Gastrocnemius medialis (tissue), 4 donors: ENCODE measurements at regions not wholly inside any gene's neighbourhood (a gene's known extent, or its start where the extent isn't known, plus 50 kb on each side); places are given as distances from the start of the nearest gene placed in this dataset.

Experiments
- ATAC-seq, 2 donors: fragments of 150-250 bp; one replicate each; pipeline ENCODE4 v1.9.1; 2016
- DNase-seq, 2 donors: peaks; one replicate each; pipeline ENCODE4 v3.0.0-alpha.2; 2019
- H3K27ac ChIP-seq, 4 donors: fragments of 200-600 bp; sonication (generic); 1 replicate in 1 of 4; 2 replicates in 3 of 4; pipeline ENCODE4 v1.5.1; 2016 to 2018; ENCODE audit warnings: mild to moderate bottlenecking in 2 of 4, moderate library complexity in 1 of 4
- H3K27me3 ChIP-seq, 3 donors: fragments of 200-600 bp; sonication (generic) in 2 of 3; 1 replicate in 1 of 3; 2 replicates in 2 of 3; pipeline versions ENCODE4 v1.5.1 to v1.6.0; 2016 to 2019; ENCODE audit warnings: mild to moderate bottlenecking in 1 of 3, moderate library complexity in 1 of 3
- H3K36me3 ChIP-seq, 2 donors: fragments of 200-600 bp; sonication (generic) in 1 of 2; one replicate each; pipeline ENCODE4 v1.5.1; 2017 to 2018
- H3K4me1 ChIP-seq, 2 donors: fragments of 200-600 bp; sonication (generic) in 1 of 2; one replicate each; pipeline ENCODE4 v1.5.1; 2016 to 2017; ENCODE audit warnings: mild to moderate bottlenecking in 2 of 2
- H3K4me3 ChIP-seq, 4 donors: fragments of 200-600 bp; sonication (generic) in 3 of 4; 1 replicate in 1 of 4; 2 replicates in 3 of 4; pipeline ENCODE4 v1.5.1; 2016 to 2019; ENCODE audit warnings: mild to moderate bottlenecking in 2 of 4
- H3K9me3 ChIP-seq, 3 donors: fragments of 200-600 bp; sonication (generic) in 2 of 3; 1 replicate in 1 of 3; 2 replicates in 2 of 3; pipeline ENCODE4 v1.5.1; 2016 to 2019
- CTCF ChIP-seq, 5 experiments: fragments of 450-650 bp in 3 of 5; fragments of 200-600 bp in 2 of 5; sonication (generic) in 2 of 5; IDR thresholded peaks in 4 of 5; conservative IDR thresholded peaks in 1 of 5; 1 replicate in 4 of 5; 2 replicates in 1 of 5; pipeline ENCODE4 v1.5.1; 2016 to 2019; ENCODE audit warnings: antibody characterized with exemption in 5 of 5, mild to moderate bottlenecking in 3 of 5, moderate library complexity in 3 of 5
- POLR2A ChIP-seq, 2 donors: fragments of 450-650 bp; IDR thresholded peaks; one replicate each; pipeline ENCODE4 v1.6.1; 2017; ENCODE audit warnings: antibody characterized with exemption in 2 of 2, mild to moderate bottlenecking in 2 of 2, moderate library complexity in 2 of 2
- in situ Hi-C, 4 donors: fragments of 200-750 bp; cut with MboI; loops; one replicate each; pipeline versions ENCODE4 v1.15.0 to v1.8.0; 2017; ENCODE audit warnings: low sequenced_read_pairs in 4 of 4
- intact Hi-C: fragments of 100-400 bp; cut with DNase I; formaldehyde crosslinking; loops from one replicate; pipeline ENCODE4 v1.15.1; 2023; ENCODE audit warnings: low total_unique reads

- H3K4me1 ChIP-seq, result peaks cover 53 to 58% of the 10 kb centered on the region in 2 donors
- in situ Hi-C loops (loop anchor here in 1 of 4 donors (25.0 kb wide), 1 partner anchor 115 kb away; no protein-coding TSS in a partner anchor), intact Hi-C loops (loop anchor here (10.0 kb wide), 1 partner anchor 517 kb away; the partner anchor contains the start of gene UBC)
- H3K27ac ChIP-seq, result peak overlapping the region; percentile 54 to 83 (median 79)
- H3K9me3 ChIP-seq, result no peaks in the 10 kb centered on the region
- H3K27me3 ChIP-seq, result no peaks in the 10 kb centered on the region
- TF ChIP-seq POLR2A (IDR thresholded peaks at IDR 0.05), result no peak
- no peak for TF ChIP-seq CTCF (IDR thresholded peaks at IDR 0.05 in 4 of 5, conservative IDR thresholded peaks at IDR 0.05 in 1 of 5)
- DNase-seq (no peak), ATAC-seq (no peak)
- peaks cover 0 to 9% of the 10 kb centered on the region in 2 donors for H3K36me3 ChIP-seq
- H3K4me3 ChIP-seq, result no peak overlapping the region
Observed at GRCh38 chr12:124397399-124397679, 102.4 kb downstream of the RFLNA start.

- Histone ChIP-seq H3K36me3 (peaks cover 0 to 9% of the 10 kb centered on the region in 2 donors), H3K27me3 (no peaks in the 10 kb centered on the region)
Observed at GRCh38 chr12:124396544-124397398, 101.9 kb downstream of the RFLNA start.

GRCh38 chr12:124395986-124396385 lies 101.1 kb downstream of the RFLNA start:
- H3K4me1 ChIP-seq, result peaks cover 57 to 70% of the 10 kb centered on the region in 2 donors
- intact Hi-C loops, result loop anchor here (10.0 kb wide), 1 partner anchor 519 kb away; the partner anchor contains the start of gene UBC
- in situ Hi-C loops, result loop anchor here in 1 of 4 donors (25.0 kb wide), 1 partner anchor 116 kb away; no protein-coding TSS in a partner anchor

More at GRCh38 chr12:124396544-124397398, 101.9 kb downstream of the RFLNA start:
- H3K4me3 ChIP-seq, result no peak overlapping the region
- H3K4me1 ChIP-seq, result peaks cover 57 to 62% of the 10 kb centered on the region in 2 donors
- H3K27ac ChIP-seq, result peak overlapping the region; percentile 54 to 97 (median 82)
- no peak for TF ChIP-seq POLR2A (IDR thresholded peaks at IDR 0.05)
- TF ChIP-seq CTCF (IDR thresholded peaks at IDR 0.05 in 4 of 5, conservative IDR thresholded peaks at IDR 0.05 in 1 of 5), result no peak
- in situ Hi-C loops (loop anchor here in 1 of 4 donors (25.0 kb wide), 1 partner anchor 116 kb away; no protein-coding TSS in a partner anchor), intact Hi-C loops (loop anchor here (10.0 kb wide), 1 partner anchor 518 kb away; the partner anchor contains the start of gene UBC)
- DNase-seq (no peak), ATAC-seq (no peak)
- H3K9me3 ChIP-seq, result no peaks in the 10 kb centered on the region

GRCh38 chr12:124395284-124395752 lies 100.4 kb downstream of the RFLNA start:
- Histone ChIP-seq H3K4me3 (no peak overlapping the region), H3K27ac (peak overlapping the region; percentile 93 to 98 (median 96)), H3K36me3 (peaks cover 0 to 2% of the 10 kb centered on the region in 2 donors), H3K27me3 (no peaks in the 10 kb centered on the region), H3K9me3 (no peaks in the 10 kb centered on the region), H3K4me1 (peaks cover 60 to 75% of the 10 kb centered on the region in 2 donors)
- DNase-seq, result no peak
- ATAC-seq, result no peak
- intact Hi-C loops, result loop anchor here (10.0 kb wide), 1 partner anchor 519 kb away; the partner anchor contains the start of gene UBC
- no peak for TF ChIP-seq CTCF (IDR thresholded peaks at IDR 0.05 in 4 of 5, conservative IDR thresholded peaks at IDR 0.05 in 1 of 5)
- no peak for TF ChIP-seq POLR2A (IDR thresholded peaks at IDR 0.05)
- in situ Hi-C loops, result loop anchor here in 1 of 4 donors (25.0 kb wide), 1 partner anchor 117 kb away; no protein-coding TSS in a partner anchor

More at GRCh38 chr12:124395986-124396385, 101.1 kb downstream of the RFLNA start:
- Histone ChIP-seq H3K27ac (peak overlapping the region in 2 of 4 donors; percentile 31 to 97), H3K27me3 (no peaks in the 10 kb centered on the region), H3K36me3 (peaks cover 0 to 9% of the 10 kb centered on the region in 2 donors), H3K4me3 (no peak overlapping the region), H3K9me3 (no peaks in the 10 kb centered on the region)
- ATAC-seq (no peak), DNase-seq (no peak)
- no peak for TF ChIP-seq CTCF (IDR thresholded peaks at IDR 0.05 in 4 of 5, conservative IDR thresholded peaks at IDR 0.05 in 1 of 5)
- TF ChIP-seq POLR2A (IDR thresholded peaks at IDR 0.05), result no peak
